ENCODE measurements at regions not wholly inside any gene's neighbourhood (a gene's known extent, or its start where the extent isn't known, plus 50 kb on each side); places are given as distances from the start of the nearest gene placed in this dataset.

DNA sequence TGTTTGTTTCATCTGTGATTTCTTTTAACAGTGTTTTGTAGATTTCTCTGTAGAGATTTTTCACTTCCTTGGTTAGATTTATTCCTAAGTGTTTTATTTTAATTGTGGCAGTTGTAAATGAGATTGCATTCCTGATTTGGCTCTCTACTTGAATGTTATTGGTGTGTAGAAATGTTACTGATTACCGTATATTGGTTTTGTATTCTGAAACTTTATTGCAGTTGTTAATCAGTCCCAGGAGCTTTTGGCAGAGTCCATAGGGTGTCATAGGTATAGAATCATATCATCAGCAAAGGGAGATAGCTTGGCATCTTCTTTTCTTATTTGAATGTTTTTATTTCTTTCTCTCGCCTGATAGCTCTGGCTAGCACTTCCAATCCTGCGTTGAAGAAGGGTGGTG is 1386.7 kb downstream of the SLITRK5 start:
- TF ChIP-seq, protein P1, sequence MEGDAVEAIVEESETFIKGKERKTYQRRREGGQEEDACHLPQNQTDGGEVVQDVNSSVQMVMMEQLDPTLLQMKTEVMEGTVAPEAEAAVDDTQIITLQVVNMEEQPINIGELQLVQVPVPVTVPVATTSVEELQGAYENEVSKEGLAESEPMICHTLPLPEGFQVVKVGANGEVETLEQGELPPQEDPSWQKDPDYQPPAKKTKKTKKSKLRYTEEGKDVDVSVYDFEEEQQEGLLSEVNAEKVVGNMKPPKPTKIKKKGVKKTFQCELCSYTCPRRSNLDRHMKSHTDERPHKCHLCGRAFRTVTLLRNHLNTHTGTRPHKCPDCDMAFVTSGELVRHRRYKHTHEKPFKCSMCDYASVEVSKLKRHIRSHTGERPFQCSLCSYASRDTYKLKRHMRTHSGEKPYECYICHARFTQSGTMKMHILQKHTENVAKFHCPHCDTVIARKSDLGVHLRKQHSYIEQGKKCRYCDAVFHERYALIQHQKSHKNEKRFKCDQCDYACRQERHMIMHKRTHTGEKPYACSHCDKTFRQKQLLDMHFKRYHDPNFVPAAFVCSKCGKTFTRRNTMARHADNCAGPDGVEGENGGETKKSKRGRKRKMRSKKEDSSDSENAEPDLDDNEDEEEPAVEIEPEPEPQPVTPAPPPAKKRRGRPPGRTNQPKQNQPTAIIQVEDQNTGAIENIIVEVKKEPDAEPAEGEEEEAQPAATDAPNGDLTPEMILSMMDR (IDR thresholded peaks at IDR 0.05; ENCODE audit: low read depth, low read length, poor library complexity, severe bottlenecking), result no peak
- TF ChIP-seq EZH2phosphoT487 (IDR thresholded peaks at IDR 0.05; ENCODE audit: borderline replicate concordance, low read length), result no peak
